ENCODE measurements at regions not wholly inside any gene's neighbourhood (a gene's known extent, or its start where the extent isn't known, plus 50 kb on each side); places are given as distances from the start of the nearest gene placed in this dataset.

DNA sequence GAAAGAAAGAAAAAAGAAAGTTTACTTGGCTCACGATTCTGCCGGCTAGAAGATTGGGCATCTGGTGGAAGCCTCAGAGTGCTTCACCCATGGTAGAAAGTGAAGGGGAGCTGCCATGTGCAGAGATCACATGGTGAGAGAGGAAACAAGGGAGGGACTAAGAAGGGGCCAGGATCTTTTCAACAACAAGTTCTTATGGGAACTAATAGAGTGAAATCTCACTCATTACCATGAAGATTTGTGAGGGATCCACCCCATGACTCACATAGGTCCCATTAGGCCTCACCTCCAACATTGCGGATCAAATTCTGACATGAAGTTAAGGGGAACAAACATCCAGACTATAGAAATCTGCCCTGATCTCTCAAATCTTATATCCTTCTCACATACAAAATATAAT, 61.3 kb upstream of the UGT8 start:
- no peak overlapping the region for H3K27ac ChIP-seq
- H3K36me3 ChIP-seq (ENCODE audit: low read depth, missing control alignments) = no peaks in the 10 kb centered on the region
- no peaks in the 10 kb centered on the region for H3K9me3 ChIP-seq
- no peaks in the 10 kb centered on the region for H3K4me1 ChIP-seq
- intact Hi-C loops (cut with DNase I; ENCODE audit: low total_unique reads) = no loop called here
- TF ChIP-seq CTCF (IDR thresholded peaks at IDR 0.05) (no peak), POLR2A (IDR thresholded peaks at IDR 0.05) (no peak)
- no peaks in the 10 kb centered on the region for H3K27me3 ChIP-seq
- no peak overlapping the region for H3K4me3 ChIP-seq
- 88 to 96% methylated on average over 3 of the region's 3 CpGs for WGBS, 2 donors
- DNase-seq = no peak

- TF ChIP-seq CTCF (IDR thresholded peaks at IDR 0.05) = no peak
- no peak for TF ChIP-seq POLR2A (IDR thresholded peaks at IDR 0.05)
- Histone ChIP-seq H3K27me3 (no peaks in the 10 kb centered on the region), H3K36me3 (ENCODE audit: low read depth, missing control alignments) (no peaks in the 10 kb centered on the region), H3K4me3 (no peak overlapping the region), H3K9me3 (no peaks in the 10 kb centered on the region), H3K4me1 (no peaks in the 10 kb centered on the region), H3K27ac (no peak overlapping the region)
- DNase-seq = no peak
- intact Hi-C loops (cut with DNase I; ENCODE audit: low total_unique reads) = no loop called here
- 80 to 99% methylated on average over 3 to 5 of the region's 5 CpGs for WGBS, 2 donors
Observed at GRCh38 chr4:114538012-114538617, 60.5 kb upstream of the UGT8 start.

DNA sequence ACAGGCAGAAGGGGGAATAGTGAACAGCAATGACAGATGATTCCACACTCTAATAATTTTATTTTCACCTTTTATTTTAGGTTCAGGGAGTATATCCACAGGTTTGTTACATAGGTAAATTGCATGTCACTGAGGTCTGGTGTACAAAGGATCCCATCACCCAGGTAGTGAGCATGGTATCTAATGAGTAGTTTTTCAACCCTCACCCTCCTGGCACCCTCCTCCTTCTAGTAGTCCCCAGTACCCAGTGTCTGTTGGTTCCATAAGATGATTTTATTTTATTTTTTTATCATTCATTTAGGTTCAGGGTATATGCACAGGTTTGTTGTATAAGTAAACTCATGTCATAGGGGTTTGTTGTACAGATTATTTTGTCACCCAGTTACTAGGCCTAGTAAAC, 58.6 kb upstream of the UGT8 start:
- no peak for TF ChIP-seq CTCF (IDR thresholded peaks at IDR 0.05)
- TF ChIP-seq POLR2A (IDR thresholded peaks at IDR 0.05) = no peak
- H3K4me1 ChIP-seq = no peaks in the 10 kb centered on the region
- no peaks in the 10 kb centered on the region for H3K27me3 ChIP-seq
- no peaks in the 10 kb centered on the region for H3K9me3 ChIP-seq
- intact Hi-C loops (cut with DNase I; ENCODE audit: low total_unique reads) = no loop called here
- no peak overlapping the region for H3K4me3 ChIP-seq
- no peak overlapping the region for H3K27ac ChIP-seq
- H3K36me3 ChIP-seq (ENCODE audit: low read depth, missing control alignments) = no peaks in the 10 kb centered on the region
- DNase-seq = no peak

- intact Hi-C loops (cut with DNase I; ENCODE audit: low total_unique reads) = no loop called here
- Histone ChIP-seq H3K27ac (no peak overlapping the region), H3K4me3 (no peak overlapping the region), H3K36me3 (ENCODE audit: low read depth, missing control alignments) (no peaks in the 10 kb centered on the region), H3K4me1 (no peaks in the 10 kb centered on the region), H3K9me3 (no peaks in the 10 kb centered on the region), H3K27me3 (no peaks in the 10 kb centered on the region)
- TF ChIP-seq POLR2A (IDR thresholded peaks at IDR 0.05) (no peak), CTCF (IDR thresholded peaks at IDR 0.05) (no peak)
- WGBS, 2 donors = 81 to 87% methylated on average over 2 of the region's 2 CpGs
- DNase-seq = no peak
Observed at GRCh38 chr4:114547340-114548134, 51.1 kb upstream of the UGT8 start.

Small RNAs in the stretch of these regions (small RNA-seq; reads per million reads assigned to genes)
- 0 reads per million in 2 donors for gene AC093815.1

Data from testis (tissue), 2 donors.